ENCODE measurements at regions not wholly inside any gene's neighbourhood (a gene's known extent, or its start where the extent isn't known, plus 50 kb on each side); places are given as distances from the start of the nearest gene placed in this dataset.

DNA sequence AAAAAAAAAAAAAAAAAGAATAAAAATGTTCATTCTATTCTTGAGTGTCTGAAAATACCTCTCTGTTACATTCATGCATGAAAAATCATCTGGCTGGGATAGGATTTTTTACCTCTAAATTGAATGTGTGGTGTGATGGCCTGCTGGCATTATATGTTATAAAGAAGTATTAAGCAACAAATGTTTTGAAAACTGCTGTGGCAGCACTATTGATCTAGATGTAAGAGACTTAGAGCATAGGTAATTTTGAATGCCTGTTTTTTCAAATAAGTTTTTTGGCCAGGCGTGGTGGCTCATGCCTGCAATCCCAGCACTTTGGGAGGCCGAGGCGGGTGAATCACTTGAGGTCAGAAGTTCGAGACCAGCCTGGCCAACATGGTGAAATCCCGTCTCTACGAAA is 147.0 kb upstream of the LINC00305 start:
- DNase-seq: no peak

DNA sequence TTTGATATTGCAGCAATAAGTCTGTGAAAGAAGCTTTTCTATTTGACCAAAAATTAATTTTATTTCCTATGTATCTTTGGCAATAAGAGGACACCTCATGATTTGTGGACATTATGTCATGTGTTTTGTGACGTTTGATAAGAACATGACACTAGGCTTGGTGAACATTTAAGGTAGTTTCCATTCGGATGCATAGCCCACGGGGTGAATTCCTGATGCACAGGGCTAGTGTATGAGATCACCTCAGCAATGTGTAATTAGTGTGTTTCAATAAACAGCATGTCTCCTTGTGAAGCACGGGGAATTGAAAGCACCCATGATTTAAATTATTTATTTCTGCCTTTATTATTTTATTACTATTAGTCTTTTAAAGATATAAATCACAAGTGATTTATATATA is 146.1 kb upstream of the LINC00305 start:
- Histone ChIP-seq H3K27ac (ENCODE audit: low read length) (no peak overlapping the region), H4K20me1 (ENCODE audit: insufficient read depth, low read length) (no peaks in the 10 kb centered on the region), H2AFZ (ENCODE audit: low read depth, low read length) (no peak overlapping the region), H3K4me1 (ENCODE audit: insufficient read depth, low read length) (no peaks in the 10 kb centered on the region), H3K9me3 (ENCODE audit: insufficient read depth, low read length, severe bottlenecking) (no peaks in the 10 kb centered on the region), H3K27me3 (ENCODE audit: insufficient read depth, low read length, poor library complexity) (no peaks in the 10 kb centered on the region), H3K79me2 (ENCODE audit: insufficient read depth, low read length) (no peaks in the 10 kb centered on the region), H3K9ac (ENCODE audit: low read depth, low read length) (no peak overlapping the region), H3K36me3 (ENCODE audit: insufficient read depth, low read length) (no peaks in the 10 kb centered on the region), H3K4me3 (ENCODE audit: low read depth in 1 of 2, low read length in 2 of 2) (no peak overlapping the region), H3K4me2 (ENCODE audit: insufficient read depth, low read length) (no peak overlapping the region)
- TF ChIP-seq, protein P1, sequence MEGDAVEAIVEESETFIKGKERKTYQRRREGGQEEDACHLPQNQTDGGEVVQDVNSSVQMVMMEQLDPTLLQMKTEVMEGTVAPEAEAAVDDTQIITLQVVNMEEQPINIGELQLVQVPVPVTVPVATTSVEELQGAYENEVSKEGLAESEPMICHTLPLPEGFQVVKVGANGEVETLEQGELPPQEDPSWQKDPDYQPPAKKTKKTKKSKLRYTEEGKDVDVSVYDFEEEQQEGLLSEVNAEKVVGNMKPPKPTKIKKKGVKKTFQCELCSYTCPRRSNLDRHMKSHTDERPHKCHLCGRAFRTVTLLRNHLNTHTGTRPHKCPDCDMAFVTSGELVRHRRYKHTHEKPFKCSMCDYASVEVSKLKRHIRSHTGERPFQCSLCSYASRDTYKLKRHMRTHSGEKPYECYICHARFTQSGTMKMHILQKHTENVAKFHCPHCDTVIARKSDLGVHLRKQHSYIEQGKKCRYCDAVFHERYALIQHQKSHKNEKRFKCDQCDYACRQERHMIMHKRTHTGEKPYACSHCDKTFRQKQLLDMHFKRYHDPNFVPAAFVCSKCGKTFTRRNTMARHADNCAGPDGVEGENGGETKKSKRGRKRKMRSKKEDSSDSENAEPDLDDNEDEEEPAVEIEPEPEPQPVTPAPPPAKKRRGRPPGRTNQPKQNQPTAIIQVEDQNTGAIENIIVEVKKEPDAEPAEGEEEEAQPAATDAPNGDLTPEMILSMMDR (IDR thresholded peaks at IDR 0.05; ENCODE audit: borderline replicate concordance, extremely low read depth, low read length, poor library complexity, severe bottlenecking): no peak
- TF ChIP-seq EZH2 (IDR thresholded peaks at IDR 0.05; ENCODE audit: borderline replicate concordance, low read depth, low read length, severe bottlenecking): no peak
- no peak for DNase-seq
- no peak for ATAC-seq (ENCODE audit: insufficient read depth, low read depth)

More for the DNA sequence above, 147.0 kb upstream of the LINC00305 start:
- Histone ChIP-seq H2AFZ (ENCODE audit: low read depth, low read length) (no peak overlapping the region), H3K27me3 (ENCODE audit: insufficient read depth, low read length, poor library complexity) (no peaks in the 10 kb centered on the region), H4K20me1 (ENCODE audit: insufficient read depth, low read length) (no peaks in the 10 kb centered on the region), H3K4me2 (ENCODE audit: insufficient read depth, low read length) (no peak overlapping the region), H3K4me3 (ENCODE audit: low read depth in 1 of 2, low read length in 2 of 2) (no peak overlapping the region), H3K4me1 (ENCODE audit: insufficient read depth, low read length) (no peaks in the 10 kb centered on the region), H3K36me3 (ENCODE audit: insufficient read depth, low read length) (no peaks in the 10 kb centered on the region), H3K9ac (ENCODE audit: low read depth, low read length) (no peak overlapping the region), H3K79me2 (ENCODE audit: insufficient read depth, low read length) (no peaks in the 10 kb centered on the region), H3K9me3 (ENCODE audit: insufficient read depth, low read length, severe bottlenecking) (no peaks in the 10 kb centered on the region), H3K27ac (ENCODE audit: low read length) (no peak overlapping the region)
- TF ChIP-seq EZH2 (IDR thresholded peaks at IDR 0.05; ENCODE audit: borderline replicate concordance, low read depth, low read length, severe bottlenecking): no peak
- TF ChIP-seq, protein P1 (IDR thresholded peaks at IDR 0.05; ENCODE audit: borderline replicate concordance, extremely low read depth, low read length, poor library complexity, severe bottlenecking): no peak
- ATAC-seq (ENCODE audit: insufficient read depth, low read depth): no peak

- no peaks in the 10 kb centered on the region for H3K27me3 ChIP-seq (ENCODE audit: insufficient read depth, low read length, poor library complexity)
- ATAC-seq (ENCODE audit: insufficient read depth, low read depth): no peak
Measured at GRCh38 chr18:64288432-64288831, 139.5 kb upstream of the LINC00305 start.

More at GRCh38 chr18:64288432-64288831, 139.5 kb upstream of the LINC00305 start:
- no peaks in the 10 kb centered on the region for H4K20me1 ChIP-seq (ENCODE audit: insufficient read depth, low read length)
- DNase-seq: no peak
- no peaks in the 10 kb centered on the region for H3K79me2 ChIP-seq (ENCODE audit: insufficient read depth, low read length)
- TF ChIP-seq EZH2 (IDR thresholded peaks at IDR 0.05; ENCODE audit: borderline replicate concordance, low read depth, low read length, severe bottlenecking): no peak
- TF ChIP-seq, protein P1 (IDR thresholded peaks at IDR 0.05; ENCODE audit: borderline replicate concordance, extremely low read depth, low read length, poor library complexity, severe bottlenecking): no peak
- no peak overlapping the region for H3K27ac ChIP-seq (ENCODE audit: low read length)
- no peaks in the 10 kb centered on the region for H3K9me3 ChIP-seq (ENCODE audit: insufficient read depth, low read length, severe bottlenecking)
- no peak overlapping the region for H3K9ac ChIP-seq (ENCODE audit: low read depth, low read length)
- no peak overlapping the region for H3K4me2 ChIP-seq (ENCODE audit: insufficient read depth, low read length)
- H3K4me3 ChIP-seq (ENCODE audit: low read depth in 1 of 2, low read length in 2 of 2): no peak overlapping the region
- H3K36me3 ChIP-seq (ENCODE audit: insufficient read depth, low read length): no peaks in the 10 kb centered on the region
- no peaks in the 10 kb centered on the region for H3K4me1 ChIP-seq (ENCODE audit: insufficient read depth, low read length)
- H2AFZ ChIP-seq (ENCODE audit: low read depth, low read length): no peak overlapping the region

All from DND-41 (cell line).